Right atrium auricular region (tissue), 2 donors: ENCODE measurements at regions not wholly inside any gene's neighbourhood (a gene's known extent, or its start where the extent isn't known, plus 50 kb on each side); places are given as distances from the start of the nearest gene placed in this dataset.
A peak's percentile ranks its signal among the peaks of the same experiment; 100 is the strongest.

Experiments
- DNase-seq: peaks from one replicate; pipeline ENCODE4 v3.0.0-alpha.2; 2019; ENCODE audit warnings: low spot score
- H3K27ac ChIP-seq, 2 donors: fragments of 200-600 bp; sonication (generic); 1 replicate in 1 of 2; 2 replicates in 1 of 2; pipeline ENCODE4 v1.5.1; 2016 to 2019
- H3K27me3 ChIP-seq, 2 donors: fragments of 200-600 bp; sonication (generic); one replicate each; pipeline versions ENCODE4 v1.5.1 to v1.6.0; 2017 to 2019
- H3K36me3 ChIP-seq: fragments of 200-600 bp; sonication (generic); one replicate; pipeline ENCODE4 v1.5.1; 2016
- H3K4me1 ChIP-seq, 2 donors: fragments of 200-600 bp; sonication (generic); one replicate each; pipeline versions ENCODE4 v1.5.1 to v1.6.0; 2017 to 2019
- H3K4me3 ChIP-seq, 2 donors: fragments of 200-600 bp; sonication (generic); 1 replicate in 1 of 2; 2 replicates in 1 of 2; pipeline ENCODE4 v1.5.1; 2017 to 2019; ENCODE audit warnings: mild to moderate bottlenecking in 1 of 2, moderate library complexity in 1 of 2
- H3K9me3 ChIP-seq, 2 donors: fragments of 200-600 bp; sonication (generic); one replicate each; pipeline ENCODE4 v1.5.1; 2019
- CTCF ChIP-seq, 2 donors: fragments of 200-600 bp; sonication (generic); IDR thresholded peaks; one replicate each; pipeline ENCODE4 v1.5.1; 2019; ENCODE audit warnings: antibody characterized with exemption in 2 of 2

DNA sequence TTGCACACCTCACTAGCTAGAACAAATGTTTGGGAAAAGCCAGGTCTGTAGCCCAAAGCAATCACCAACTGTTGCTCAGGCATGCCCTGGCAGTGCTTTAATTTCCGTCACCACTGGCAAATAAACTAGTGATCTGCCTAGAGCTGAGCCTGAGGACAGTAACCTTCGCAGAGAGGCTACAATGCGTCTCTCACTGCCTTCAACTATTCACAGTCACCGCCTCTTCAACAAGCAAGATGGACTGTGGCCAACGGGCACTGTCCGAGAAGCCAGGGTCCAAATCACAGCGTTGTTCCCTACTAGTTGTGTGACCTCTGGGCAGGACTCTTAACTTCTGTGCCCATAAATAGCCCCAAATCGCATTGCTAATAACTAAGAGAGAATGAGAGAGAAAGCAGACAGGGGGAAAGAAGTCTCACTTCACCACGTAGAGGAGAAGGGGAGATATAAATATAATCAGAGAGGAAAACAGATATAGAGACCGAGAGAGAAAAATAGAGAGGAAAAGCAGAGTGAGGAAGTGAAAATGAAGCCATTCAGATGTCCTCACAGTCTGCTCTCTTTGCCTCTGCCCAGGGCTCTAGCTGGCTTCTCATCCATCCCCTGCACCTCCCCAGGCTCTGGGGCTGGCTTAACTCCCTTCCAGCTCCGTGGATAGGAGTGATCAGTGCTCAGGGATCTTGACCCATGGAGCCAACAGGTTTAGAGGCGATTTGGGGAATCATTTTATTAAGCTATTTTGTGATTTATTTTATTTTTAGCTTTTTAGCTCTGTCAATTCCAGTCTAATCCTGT, 157.9 kb downstream of the ZDHHC21 start:
- Histone ChIP-seq H3K4me3 (peak overlapping the region in 1 of 2 donors; percentile 19), H3K36me3 (no peaks in the 10 kb centered on the region), H3K27ac (peak overlapping the region; percentile 75 to 93), H3K4me1 (peaks cover 0 to 21% of the 10 kb centered on the region in 2 donors), H3K27me3 (no peaks in the 10 kb centered on the region), H3K9me3 (no peaks in the 10 kb centered on the region)
- DNase-seq, result no peak
- TF ChIP-seq CTCF (IDR thresholded peaks at IDR 0.05), result no peak

DNA sequence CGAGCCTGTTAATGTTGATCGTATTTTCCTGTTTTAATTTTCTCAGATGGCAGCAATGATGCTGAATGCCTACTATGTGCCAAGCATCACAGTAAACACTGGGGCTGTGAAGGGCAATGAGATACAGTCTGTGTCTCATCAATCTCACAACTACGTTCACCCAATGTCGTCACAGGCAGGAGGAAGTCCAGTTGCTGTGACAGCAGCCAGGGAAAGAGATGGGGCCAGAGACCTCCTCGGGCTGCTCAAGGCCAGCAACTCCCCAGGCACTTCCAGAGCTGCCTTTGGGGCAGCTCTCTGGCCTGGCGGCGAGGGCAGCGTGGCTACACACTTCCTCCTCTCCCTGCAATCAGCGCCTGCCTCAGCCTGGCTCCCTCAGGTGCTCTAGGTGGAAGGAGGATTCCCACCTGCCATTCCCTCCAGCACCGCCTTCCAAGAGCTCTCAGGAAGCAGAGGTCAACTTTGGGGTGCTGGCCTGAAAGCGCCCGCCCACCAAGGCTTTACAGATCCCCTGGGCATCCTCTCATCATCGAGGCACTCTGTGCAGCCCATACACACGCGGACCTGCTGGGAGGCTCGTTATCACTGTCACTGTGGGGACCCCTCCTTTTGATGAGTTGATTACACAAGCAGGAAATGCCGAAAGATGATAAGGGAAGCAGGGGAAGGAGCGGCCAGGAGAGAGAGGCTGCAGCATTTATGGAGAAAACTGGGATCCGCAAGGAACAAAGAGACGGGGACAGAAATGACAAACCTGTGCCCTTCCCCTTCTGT, 159.2 kb downstream of the ZDHHC21 start:
- H3K27ac ChIP-seq, result peak overlapping the region; percentile 75 to 93
- DNase-seq, result no peak
- no peaks in the 10 kb centered on the region for H3K9me3 ChIP-seq
- H3K4me1 ChIP-seq, result peaks cover 0 to 21% of the 10 kb centered on the region in 2 donors
- TF ChIP-seq CTCF (IDR thresholded peaks at IDR 0.05), result no peak
- no peaks in the 10 kb centered on the region for H3K36me3 ChIP-seq
- no peaks in the 10 kb centered on the region for H3K27me3 ChIP-seq
- no peak overlapping the region for H3K4me3 ChIP-seq

DNA sequence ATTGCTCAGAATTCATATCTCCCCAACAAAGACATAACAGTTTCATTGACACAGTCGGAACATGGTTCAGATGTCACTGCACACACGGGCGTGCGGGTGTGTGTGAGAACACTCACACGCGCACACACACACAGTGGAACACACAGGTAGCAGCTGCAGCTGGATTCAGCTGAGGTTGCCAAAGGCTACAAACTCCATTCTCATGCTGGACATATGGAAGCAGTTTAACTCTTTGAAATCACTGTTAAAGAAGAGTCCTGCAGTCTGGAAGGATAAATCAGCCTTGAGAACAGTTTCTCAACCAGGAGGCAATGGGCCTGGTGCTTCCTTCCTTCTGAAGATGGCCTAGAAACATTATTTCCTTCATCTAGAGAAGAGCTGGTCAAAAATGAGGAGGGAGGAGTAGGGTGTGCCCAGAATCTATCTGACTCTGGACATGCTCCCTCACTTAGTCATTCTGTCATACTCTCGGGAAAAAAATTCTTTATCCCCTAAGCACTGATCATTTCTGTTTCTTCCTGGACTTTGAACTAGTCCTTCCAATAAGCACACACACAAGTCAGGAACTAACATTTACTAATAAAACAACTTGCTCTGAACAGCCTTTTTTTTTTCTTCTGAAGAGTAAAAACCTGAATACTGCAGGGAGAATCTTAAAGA, 160.6 kb downstream of the ZDHHC21 start:
- no peaks in the 10 kb centered on the region for H3K36me3 ChIP-seq
- H3K27me3 ChIP-seq, result no peaks in the 10 kb centered on the region
- H3K4me3 ChIP-seq, result no peak overlapping the region
- peak overlapping the region in 1 of 2 donors; percentile 93 for H3K27ac ChIP-seq
- H3K9me3 ChIP-seq, result no peaks in the 10 kb centered on the region
- H3K4me1 ChIP-seq, result peaks cover 0 to 21% of the 10 kb centered on the region in 2 donors
- DNase-seq, result no peak
- TF ChIP-seq CTCF (IDR thresholded peaks at IDR 0.05), result no peak

DNA sequence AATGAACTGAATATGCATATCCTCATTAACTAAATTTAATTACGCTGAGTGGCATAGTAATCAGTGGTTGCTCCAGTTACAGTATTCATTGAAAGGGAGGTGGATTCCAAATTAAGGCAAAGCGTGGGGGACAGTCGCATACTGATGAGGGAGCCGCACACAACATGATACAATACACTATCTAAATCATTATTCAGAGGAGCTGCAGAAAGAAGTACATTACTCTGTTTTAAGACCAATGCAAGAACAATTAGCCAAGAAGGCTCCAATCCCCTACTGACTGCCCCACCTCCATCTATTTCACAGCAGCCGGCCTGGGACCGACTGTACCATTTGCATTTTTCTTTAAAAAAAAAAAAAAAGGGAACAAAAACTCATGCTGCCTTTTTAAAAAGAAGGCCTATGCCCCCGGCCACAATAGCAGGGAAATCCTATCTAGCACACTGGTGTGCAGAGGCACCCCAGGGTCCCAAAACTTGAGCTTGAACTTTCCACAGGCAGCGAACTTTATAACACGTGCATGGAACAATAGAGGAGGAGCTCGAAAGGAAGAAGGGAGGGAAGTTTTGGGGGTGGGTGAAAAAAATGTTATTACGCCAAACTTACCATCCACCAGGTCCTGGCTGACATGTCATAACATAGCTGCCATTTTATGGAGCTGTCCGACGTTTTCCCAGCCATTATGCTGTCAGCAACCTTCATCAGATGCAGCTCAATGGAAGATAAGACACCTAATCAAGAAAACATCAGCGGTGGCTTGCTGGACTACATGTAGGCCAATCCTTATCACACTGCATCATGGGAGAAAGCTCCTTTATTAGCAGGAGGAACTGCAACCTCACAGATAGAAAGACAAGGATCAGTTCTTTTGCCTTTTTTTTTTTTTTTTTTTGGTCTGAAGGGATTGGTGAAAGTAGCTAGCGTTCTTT, 161.6 kb downstream of the ZDHHC21 start:
- TF ChIP-seq CTCF (IDR thresholded peaks at IDR 0.05), result no peak
- Histone ChIP-seq H3K4me3 (no peak overlapping the region), H3K27ac (peak overlapping the region in 1 of 2 donors; percentile 15), H3K36me3 (no peaks in the 10 kb centered on the region), H3K4me1 (peaks cover 0 to 21% of the 10 kb centered on the region in 2 donors), H3K27me3 (no peaks in the 10 kb centered on the region), H3K9me3 (no peaks in the 10 kb centered on the region)
- DNase-seq, result no peak

DNA sequence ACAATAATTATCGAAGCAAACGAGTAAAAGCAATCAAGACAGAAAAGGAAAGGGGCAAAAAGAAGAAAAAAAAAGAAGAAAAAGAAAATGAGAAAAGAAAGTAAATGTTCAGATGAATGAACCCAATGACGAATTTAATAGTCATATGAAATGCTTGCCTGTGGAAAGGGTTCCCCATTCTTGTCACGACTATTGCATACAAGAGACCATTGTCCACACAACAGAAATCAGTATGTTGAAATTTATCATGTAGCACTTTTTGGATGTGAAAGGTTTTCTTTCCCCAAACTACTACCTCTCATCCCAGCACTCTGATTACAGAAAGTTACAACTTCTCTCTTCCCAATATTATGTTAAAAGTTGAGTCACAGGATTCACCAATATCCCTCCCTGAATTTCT, 162.4 kb downstream of the ZDHHC21 start:
- H3K27me3 ChIP-seq, result no peaks in the 10 kb centered on the region
- TF ChIP-seq CTCF (IDR thresholded peaks at IDR 0.05), result no peak
- no peak for DNase-seq
- peak overlapping the region in 1 of 2 donors; percentile 14 for H3K27ac ChIP-seq
- peaks cover 0 to 19% of the 10 kb centered on the region in 2 donors for H3K4me1 ChIP-seq
- no peaks in the 10 kb centered on the region for H3K9me3 ChIP-seq
- H3K4me3 ChIP-seq, result no peak overlapping the region
- no peaks in the 10 kb centered on the region for H3K36me3 ChIP-seq
